GM19035 (cell line): ENCODE measurements at regions not wholly inside any gene's neighbourhood (a gene's known extent, or its start where the extent isn't known, plus 50 kb on each side); places are given as distances from the start of the nearest gene placed in this dataset.

Experiments used
- ATAC-seq: cut with Tn5 transposase; IDR thresholded peaks from one replicate; pipeline ENCODE4 v1.9.1; 2021; ENCODE audit not compliant: unreplicated experiment

GRCh38 chr18:41268271-41268670 lies 686.8 kb upstream of the PIK3C3 start:
- no peak for ATAC-seq

- no peak for ATAC-seq
Measured at GRCh38 chr18:41266616-41267015, 688.4 kb upstream of the PIK3C3 start.

- no peak for ATAC-seq
Measured at GRCh38 chr18:41266204-41266603, 688.8 kb upstream of the PIK3C3 start.

GRCh38 chr18:41265047-41265446 lies 690.0 kb upstream of the PIK3C3 start:
- ATAC-seq: no peak

- ATAC-seq: no peak
Measured at GRCh38 chr18:41263956-41264355, 691.1 kb upstream of the PIK3C3 start.

GRCh38 chr18:41262688-41263087 lies 692.3 kb upstream of the PIK3C3 start:
- ATAC-seq: no peak

GRCh38 chr18:41244591-41245037 lies 710.4 kb upstream of the PIK3C3 start:
- no peak for ATAC-seq

- no peak for ATAC-seq
Measured at GRCh38 chr18:41237317-41237716, 717.7 kb upstream of the PIK3C3 start.

GRCh38 chr18:41231681-41232080 lies 723.4 kb upstream of the PIK3C3 start:
- no peak for ATAC-seq

GRCh38 chr18:41227993-41228392 lies 727.0 kb upstream of the PIK3C3 start:
- ATAC-seq: no peak

- no peak for ATAC-seq
Measured at GRCh38 chr18:41226911-41227310, 728.1 kb upstream of the PIK3C3 start.

- ATAC-seq: no peak
Measured at GRCh38 chr18:41226186-41226585, 728.8 kb upstream of the PIK3C3 start.

GRCh38 chr18:41216341-41217003 lies 738.6 kb upstream of the PIK3C3 start:
- no peak for ATAC-seq

- no peak for ATAC-seq
Measured at GRCh38 chr18:41207706-41208105, 747.3 kb upstream of the PIK3C3 start.

GRCh38 chr18:41206341-41206830 lies 748.6 kb upstream of the PIK3C3 start:
- ATAC-seq: no peak

- ATAC-seq: no peak
Measured at GRCh38 chr18:41199212-41199611, 755.8 kb upstream of the PIK3C3 start.

- no peak for ATAC-seq
Measured at GRCh38 chr18:41197967-41198366, 757.1 kb upstream of the PIK3C3 start.

- ATAC-seq: no peak
Measured at GRCh38 chr18:41170346-41170745, 784.7 kb upstream of the PIK3C3 start.

GRCh38 chr18:41165625-41166024 lies 789.4 kb upstream of the PIK3C3 start:
- ATAC-seq: no peak

- no peak for ATAC-seq
Measured at GRCh38 chr18:41162781-41163180, 792.3 kb upstream of the PIK3C3 start.

- ATAC-seq: no peak
Measured at GRCh38 chr18:41162191-41162590, 792.8 kb upstream of the PIK3C3 start.

GRCh38 chr18:41155910-41156851 lies 798.9 kb upstream of the PIK3C3 start:
- no peak for ATAC-seq
